Loucy (cell line): ENCODE measurements at regions not wholly inside any gene's neighbourhood (a gene's known extent, or its start where the extent isn't known, plus 50 kb on each side); places are given as distances from the start of the nearest gene placed in this dataset.
A peak's percentile ranks its signal among the peaks of the same experiment; 100 is the strongest.

Source experiments
- H2AFZ ChIP-seq: fragments of 200-600 bp; sonication (generic); 2 replicates; pipeline ENCODE4 v1.6.0; 2016; ENCODE audit warnings: antibody characterized with exemption, mild to moderate bottlenecking, low read length, moderate library complexity
- H3F3A ChIP-seq: fragments of 200-600 bp; 2 replicates; pipeline ENCODE4 v1.6.0; 2016; ENCODE audit warnings: antibody characterized with exemption, low read depth, mild to moderate bottlenecking
- H3K27me3 ChIP-seq: fragments of 200-600 bp; sonication (generic); 2 replicates; pipeline ENCODE4 v1.6.1; 2014; ENCODE audit warnings: low read length, mild to moderate bottlenecking; ENCODE audit not compliant: insufficient read depth, poor library complexity, severe bottlenecking
- H3K36me3 ChIP-seq: fragments of 200-600 bp; sonication (generic); 2 replicates; pipeline ENCODE4 v1.6.1; 2016; ENCODE audit warnings: low read length; ENCODE audit not compliant: insufficient read depth
- H3K4me1 ChIP-seq: fragments of 200-600 bp; sonication (generic); 2 replicates; pipeline ENCODE4 v1.5.1; 2014; ENCODE audit warnings: low read length, mild to moderate bottlenecking; ENCODE audit not compliant: insufficient read depth, poor library complexity, severe bottlenecking
- H3K4me2 ChIP-seq: fragments of 200-600 bp; sonication (generic); 2 replicates; pipeline ENCODE4 v1.6.0; 2014; ENCODE audit warnings: antibody characterized with exemption, low read length, low read depth, mild to moderate bottlenecking; ENCODE audit not compliant: poor library complexity, severe bottlenecking
- H3K4me3 ChIP-seq: fragments of 200-600 bp; sonication (generic); 2 replicates; pipeline ENCODE4 v1.5.1; 2014; ENCODE audit warnings: low read length, mild to moderate bottlenecking, mixed read lengths; ENCODE audit not compliant: poor library complexity, severe bottlenecking
- H3K79me2 ChIP-seq: fragments of 200-600 bp; sonication (generic); 2 replicates; pipeline ENCODE4 v1.6.1; 2014; ENCODE audit warnings: low read length; ENCODE audit not compliant: insufficient read depth
- H3K9ac ChIP-seq: fragments of 200-600 bp; sonication (generic); 2 replicates; pipeline ENCODE4 v1.6.0; 2014; ENCODE audit warnings: mild to moderate bottlenecking, low read depth, low read length, moderate library complexity; ENCODE audit not compliant: poor library complexity, severe bottlenecking
- H3K9me2 ChIP-seq: fragments of 200-600 bp; sonication (generic); replicated peaks from 2 replicates; pipeline ENCODE4 v1.6.1; 2016; ENCODE audit warnings: low read depth, low read length, mixed read lengths
- H3K9me3 ChIP-seq: fragments of 200-600 bp; sonication (generic); 2 replicates; pipeline ENCODE4 v1.6.1; 2014; ENCODE audit warnings: mild to moderate bottlenecking, antibody characterized with exemption, low read length, low read depth; ENCODE audit not compliant: insufficient read depth
- H4K20me1 ChIP-seq: fragments of 200-600 bp; sonication (generic); 2 replicates; pipeline ENCODE4 v1.6.0; 2014; ENCODE audit warnings: antibody characterized with exemption, low read length, mild to moderate bottlenecking; ENCODE audit not compliant: insufficient read depth, poor library complexity, severe bottlenecking
- CTCF ChIP-seq: fragments of 200-600 bp; sonication (generic); conservative IDR thresholded peaks from 2 replicates; pipeline ENCODE4 v1.5.1; 2014; ENCODE audit warnings: mild to moderate bottlenecking, antibody characterized with exemption, low read length
- EZH2phosphoT487 ChIP-seq: fragments of 200-600 bp; IDR thresholded peaks from 2 replicates; pipeline ENCODE4 v1.6.1; 2018; ENCODE audit warnings: antibody characterized with exemption, mild to moderate bottlenecking, moderate library complexity, borderline replicate concordance

GRCh38 chr7:112898432-112899290 lies 108.5 kb upstream of the TMEM168 start:
- TF ChIP-seq CTCF (peak; percentile 96), EZH2phosphoT487 (no peak)
- Histone ChIP-seq H3F3A (no peaks in the 10 kb centered on the region), H4K20me1 (no peaks in the 10 kb centered on the region), H3K79me2 (peaks cover 51% of the 10 kb centered on the region), H2AFZ (no peak overlapping the region), H3K4me2 (no peak overlapping the region), H3K9ac (no peak overlapping the region), H3K9me3 (no peaks in the 10 kb centered on the region), H3K4me1 (no peaks in the 10 kb centered on the region), H3K27me3 (no peaks in the 10 kb centered on the region), H3K4me3 (no peak overlapping the region), H3K36me3 (peaks cover 17% of the 10 kb centered on the region; the same call in 1 of the 2 replicates), H3K9me2 (no peaks in the 10 kb centered on the region)

GRCh38 chr7:112897839-112898431 lies 107.7 kb upstream of the TMEM168 start:
- no peaks in the 10 kb centered on the region for H3F3A ChIP-seq
- H3K4me3 ChIP-seq = no peak overlapping the region
- H3K79me2 ChIP-seq = peaks cover 45% of the 10 kb centered on the region
- TF ChIP-seq CTCF (no peak), EZH2phosphoT487 (no peak)
- no peak overlapping the region for H3K9ac ChIP-seq
- H3K27me3 ChIP-seq = no peaks in the 10 kb centered on the region
- no peaks in the 10 kb centered on the region for H4K20me1 ChIP-seq
- H3K36me3 ChIP-seq = peaks cover 22% of the 10 kb centered on the region; the same call in 1 of the 2 replicates
- no peaks in the 10 kb centered on the region for H3K4me1 ChIP-seq
- H3K9me3 ChIP-seq = no peaks in the 10 kb centered on the region
- H3K9me2 ChIP-seq = no peaks in the 10 kb centered on the region
- no peak overlapping the region for H3K4me2 ChIP-seq
- H2AFZ ChIP-seq = no peak overlapping the region

GRCh38 chr7:112896026-112896601 lies 105.9 kb upstream of the TMEM168 start:
- Histone ChIP-seq H3F3A (no peaks in the 10 kb centered on the region), H3K4me1 (no peaks in the 10 kb centered on the region), H3K4me3 (no peak overlapping the region), H4K20me1 (no peaks in the 10 kb centered on the region), H3K27me3 (no peaks in the 10 kb centered on the region), H3K4me2 (no peak overlapping the region), H3K9ac (no peak overlapping the region), H2AFZ (no peak overlapping the region), H3K9me3 (no peaks in the 10 kb centered on the region), H3K79me2 (peaks cover 33% of the 10 kb centered on the region; the same call in 1 of the 2 replicates), H3K9me2 (no peaks in the 10 kb centered on the region), H3K36me3 (peaks cover 38% of the 10 kb centered on the region; the same call in 1 of the 2 replicates)
- TF ChIP-seq CTCF (no peak), EZH2phosphoT487 (no peak)
